HG02884 (cell line): ENCODE measurements at regions not wholly inside any gene's neighbourhood (a gene's known extent, or its start where the extent isn't known, plus 50 kb on each side); places are given as distances from the start of the nearest gene placed in this dataset.
"Not testable (repeated sequence)": the region's sequence is repeated elsewhere in the genome, so short reads cannot be mapped to it uniquely, and the experiment has no call there.

Source experiments
- ATAC-seq: cut with Tn5 transposase; IDR thresholded peaks from one replicate; pipeline ENCODE4 v1.9.1; 2021; ENCODE audit warnings: mild to moderate bottlenecking, moderate library complexity; ENCODE audit not compliant: unreplicated experiment

DNA sequence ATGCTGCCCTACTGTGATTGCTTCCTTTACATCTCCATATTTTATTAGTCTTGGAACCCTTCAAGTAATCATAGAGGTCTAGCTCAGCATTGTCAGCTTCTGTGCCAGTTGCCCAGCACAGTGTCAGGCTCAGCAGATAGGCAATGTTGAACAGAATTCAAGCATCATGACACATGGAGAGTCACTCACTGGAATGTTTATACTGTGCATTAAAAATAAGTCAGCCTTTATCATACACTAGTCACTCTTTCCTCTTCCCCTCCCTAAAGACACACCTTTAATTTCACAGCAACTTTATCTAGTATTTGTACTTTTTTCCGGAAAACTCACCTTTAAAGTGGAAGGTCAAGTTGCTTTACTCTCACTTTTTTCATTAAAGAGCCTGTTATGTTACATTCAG, 253.8 kb upstream of the CDH11 start:
- no peak for ATAC-seq

DNA sequence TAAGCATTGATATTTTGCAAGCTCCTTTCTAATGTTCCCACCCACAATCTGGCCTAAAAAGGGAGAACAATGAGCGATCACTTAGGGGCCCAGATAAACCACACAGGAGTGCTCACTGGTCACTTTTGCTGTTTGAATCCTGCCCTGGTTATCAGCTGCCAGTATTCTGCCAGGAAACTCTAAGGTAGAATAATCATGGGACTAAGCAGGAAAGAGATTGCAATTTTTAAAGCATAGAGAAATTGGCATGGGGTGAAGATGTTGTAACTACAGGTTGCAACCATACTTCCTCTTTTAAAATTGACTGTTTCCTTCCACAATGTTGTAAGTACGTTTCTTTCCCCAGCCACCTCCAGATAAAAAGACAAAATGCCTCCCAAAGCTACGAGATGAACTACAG, 251.2 kb upstream of the CDH11 start:
- no peak for ATAC-seq

DNA sequence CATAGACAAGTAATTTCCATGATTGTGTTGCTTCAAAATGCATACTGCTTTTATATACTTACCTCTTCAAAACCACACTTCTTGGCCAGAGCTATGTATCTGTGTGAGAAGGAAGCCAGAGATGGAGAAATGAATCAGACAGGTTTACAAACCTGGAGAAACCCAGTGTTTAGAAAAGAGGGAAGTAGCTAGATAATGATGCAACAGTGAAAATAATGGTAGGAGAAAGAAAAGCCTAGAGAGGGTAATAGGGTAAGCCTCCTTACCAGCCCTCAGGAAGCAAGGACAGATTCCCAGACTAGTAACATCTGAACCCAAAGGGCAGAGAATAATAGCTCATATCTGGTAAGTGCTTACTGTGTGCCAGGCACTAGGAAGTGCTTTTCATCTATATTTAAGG, 250.3 kb upstream of the CDH11 start:
- ATAC-seq = no peak

DNA sequence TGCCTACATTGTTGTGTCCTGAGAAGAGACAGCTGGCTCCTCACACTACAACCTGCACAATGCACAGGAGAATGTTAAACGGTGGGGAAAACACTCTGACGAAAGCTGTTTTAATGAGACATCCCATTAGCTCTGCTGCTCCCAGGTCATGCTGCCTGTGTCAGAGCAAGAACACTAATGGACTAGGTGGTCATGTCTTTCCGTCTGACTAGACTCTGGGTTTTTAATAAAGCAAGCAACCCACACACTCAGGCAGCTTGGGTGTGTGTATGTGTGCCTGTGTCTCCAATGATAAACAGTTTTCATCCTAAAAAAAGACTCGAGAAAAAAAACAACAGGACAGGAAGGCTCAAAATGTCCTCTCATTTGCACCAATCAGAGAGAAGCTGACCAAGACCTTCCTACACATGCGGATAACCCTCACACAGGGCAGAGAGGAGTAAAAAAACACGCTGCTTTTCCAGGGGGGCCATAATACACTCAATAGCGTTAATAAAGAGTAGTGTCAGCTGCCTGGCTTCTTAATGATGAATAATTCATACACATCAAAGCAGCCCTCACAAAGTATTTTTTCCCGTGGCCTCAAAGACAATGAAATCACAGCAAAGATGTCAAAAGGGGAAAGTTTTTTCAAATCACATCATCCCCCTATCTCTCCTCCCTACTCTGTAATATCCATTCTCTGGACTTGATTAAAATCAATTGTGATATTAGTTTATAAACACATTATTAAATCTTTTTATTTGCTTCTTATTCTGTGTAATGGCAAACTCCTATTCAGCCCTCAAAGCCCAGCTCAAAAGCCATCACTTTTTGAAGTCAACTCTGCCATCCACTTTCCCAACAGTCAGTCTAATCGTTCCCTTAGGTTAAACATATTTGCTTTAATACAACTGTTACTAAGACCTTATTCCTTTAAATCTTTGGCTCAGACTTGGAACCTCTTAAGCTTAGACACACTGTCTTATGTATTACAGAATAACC, 244.2 kb upstream of the CDH11 start:
- ATAC-seq = no peak

- ATAC-seq = not testable (repeated sequence)
Observed at GRCh38 chr16:65356721-65357120, 234.9 kb upstream of the CDH11 start.

DNA sequence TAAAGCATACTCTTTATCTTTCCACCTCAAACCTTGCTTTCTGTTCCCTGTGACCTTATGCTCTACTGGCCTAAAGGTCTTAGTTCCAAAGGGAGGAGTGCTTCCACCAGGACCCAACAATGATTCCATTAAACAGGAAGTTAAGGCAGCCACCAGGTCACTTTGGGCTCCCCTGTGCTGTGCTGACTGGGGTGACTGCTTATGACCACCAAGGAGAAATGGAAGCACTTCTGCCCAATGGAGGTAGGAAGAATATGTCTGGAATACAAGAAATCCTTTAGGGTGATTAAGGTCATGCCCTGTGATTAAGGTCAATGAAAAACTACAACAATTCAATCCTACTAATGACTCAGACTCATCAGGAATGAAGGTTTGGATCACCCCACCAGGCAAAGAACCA, 233.8 kb upstream of the CDH11 start:
- ATAC-seq = no peak

DNA sequence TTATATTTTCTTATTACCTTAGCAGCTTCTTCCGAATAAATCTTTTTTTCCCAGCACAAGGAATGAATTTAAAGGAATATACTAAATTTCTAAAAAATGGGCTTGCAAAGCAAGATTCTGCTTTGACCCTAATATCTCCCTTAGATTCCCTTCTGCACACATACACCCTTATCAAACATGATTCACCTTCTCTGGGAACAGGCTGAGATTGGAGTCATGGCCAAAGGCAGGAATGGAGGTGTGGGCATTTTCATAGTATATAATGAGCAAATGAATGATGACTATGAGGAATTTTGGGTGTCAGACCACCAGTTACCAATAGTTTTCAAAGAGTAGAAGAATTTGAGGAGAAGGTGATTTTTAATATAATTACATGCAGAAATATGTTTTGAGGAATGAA, 231.3 kb upstream of the CDH11 start:
- no peak for ATAC-seq

DNA sequence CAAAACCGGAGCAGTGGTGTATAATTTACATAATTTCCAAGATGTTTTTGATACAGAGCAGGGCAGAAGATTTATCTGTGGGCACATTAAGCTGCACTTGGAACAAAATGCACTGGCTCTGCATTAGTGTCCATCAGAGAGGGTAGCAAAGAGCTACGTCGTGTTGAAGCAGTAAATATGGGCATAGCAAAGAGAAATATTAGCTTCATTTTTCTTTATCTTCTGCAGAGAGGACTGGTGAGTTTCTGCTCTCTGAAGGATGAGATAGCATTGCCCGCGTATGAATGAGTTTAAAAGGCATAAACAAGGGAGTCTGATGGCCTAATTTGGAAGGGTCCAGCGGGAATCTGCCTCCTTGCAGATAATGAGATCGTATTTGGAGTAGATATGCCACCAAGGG, 227.8 kb upstream of the CDH11 start:
- no peak for ATAC-seq

GRCh38 chr16:65343556-65343955, 221.7 kb upstream of the CDH11 start:
- ATAC-seq = no peak

DNA sequence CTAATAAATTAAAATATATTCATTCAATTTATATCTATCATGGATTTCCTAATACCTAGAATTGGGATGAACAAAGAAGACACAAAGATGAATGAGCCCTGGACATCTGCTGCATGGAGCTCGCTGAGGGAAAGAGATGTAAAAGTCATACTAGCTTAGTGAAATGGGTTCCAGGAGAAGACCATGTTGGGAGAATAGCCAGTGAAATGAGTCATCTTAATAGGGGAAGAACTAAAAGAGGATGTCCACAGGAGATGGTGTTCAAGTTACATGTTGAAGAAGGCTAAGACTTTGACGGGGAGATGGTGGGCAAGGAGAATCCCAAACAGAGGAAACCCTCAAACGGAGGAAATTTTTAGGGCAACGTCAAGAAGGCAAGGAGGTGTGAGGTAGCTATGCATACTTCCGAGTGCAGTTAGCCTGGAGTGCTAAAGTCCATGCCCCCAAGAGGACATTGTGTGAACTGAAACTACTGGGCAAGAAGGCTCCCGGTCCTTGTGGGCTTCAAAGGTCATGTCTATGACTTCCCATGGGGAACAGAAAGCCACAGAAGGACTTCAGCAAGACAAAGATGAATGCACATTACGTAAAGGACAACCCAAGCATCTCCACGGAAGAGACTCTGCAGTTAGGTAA, 220.5 kb upstream of the CDH11 start:
- no peak for ATAC-seq

GRCh38 chr16:65339062-65339461, 217.2 kb upstream of the CDH11 start:
- ATAC-seq = no peak

- no peak for ATAC-seq
Observed at GRCh38 chr16:65336160-65336559, 214.3 kb upstream of the CDH11 start.

- ATAC-seq = no peak
Observed at GRCh38 chr16:65334081-65334480, 212.2 kb upstream of the CDH11 start.

DNA sequence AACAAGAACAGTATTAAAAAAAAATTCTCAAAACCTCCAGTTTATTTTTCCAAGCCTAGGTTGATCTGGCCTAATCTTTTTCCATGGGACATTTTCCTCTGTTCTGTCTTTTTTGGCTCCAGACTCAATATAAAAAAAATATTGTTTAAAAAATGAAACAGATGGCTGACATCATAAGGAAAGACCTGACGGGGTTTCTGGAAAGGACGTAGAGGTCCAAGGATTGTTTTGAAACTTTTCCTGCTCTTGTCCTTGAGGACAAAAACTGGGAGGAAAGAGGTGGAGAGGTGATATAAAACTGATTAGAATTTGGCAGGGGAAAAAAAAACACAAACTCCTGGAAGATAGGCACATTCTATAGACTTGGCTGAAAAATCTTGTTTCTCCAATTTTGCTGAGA, 211.4 kb upstream of the CDH11 start:
- ATAC-seq = no peak

GRCh38 chr16:65327346-65327745, 205.5 kb upstream of the CDH11 start:
- no peak for ATAC-seq

GRCh38 chr16:65323655-65324237, 201.9 kb upstream of the CDH11 start:
- no peak for ATAC-seq

DNA sequence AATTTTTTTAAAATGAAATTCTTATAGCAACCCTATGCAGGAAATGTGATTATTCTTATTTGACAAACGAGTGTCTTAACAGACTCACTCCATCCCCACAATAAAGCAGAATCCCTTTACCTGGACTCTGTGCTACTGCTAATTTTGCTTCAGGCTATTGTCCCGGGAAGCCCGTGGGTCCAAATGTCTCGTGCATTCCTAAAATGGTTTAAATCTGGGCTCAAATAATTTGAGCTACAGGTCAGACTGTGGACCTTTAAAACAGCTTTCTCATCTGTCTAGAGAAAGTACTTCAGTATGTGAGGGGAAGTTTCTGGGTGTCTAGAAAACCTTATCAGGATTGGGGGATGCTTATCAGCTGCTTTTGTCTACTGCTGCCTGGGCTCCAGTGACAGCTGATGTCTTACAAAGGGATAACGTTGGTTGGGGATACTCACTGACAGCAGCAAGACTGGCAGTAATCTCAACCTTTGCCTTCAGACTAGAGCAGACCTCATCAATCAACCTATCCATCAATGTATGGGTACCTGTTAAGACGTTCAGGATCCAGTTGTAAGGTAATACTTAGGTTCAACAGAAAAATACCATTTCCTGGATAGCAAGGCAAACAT, 197.9 kb upstream of the CDH11 start:
- no peak for ATAC-seq

DNA sequence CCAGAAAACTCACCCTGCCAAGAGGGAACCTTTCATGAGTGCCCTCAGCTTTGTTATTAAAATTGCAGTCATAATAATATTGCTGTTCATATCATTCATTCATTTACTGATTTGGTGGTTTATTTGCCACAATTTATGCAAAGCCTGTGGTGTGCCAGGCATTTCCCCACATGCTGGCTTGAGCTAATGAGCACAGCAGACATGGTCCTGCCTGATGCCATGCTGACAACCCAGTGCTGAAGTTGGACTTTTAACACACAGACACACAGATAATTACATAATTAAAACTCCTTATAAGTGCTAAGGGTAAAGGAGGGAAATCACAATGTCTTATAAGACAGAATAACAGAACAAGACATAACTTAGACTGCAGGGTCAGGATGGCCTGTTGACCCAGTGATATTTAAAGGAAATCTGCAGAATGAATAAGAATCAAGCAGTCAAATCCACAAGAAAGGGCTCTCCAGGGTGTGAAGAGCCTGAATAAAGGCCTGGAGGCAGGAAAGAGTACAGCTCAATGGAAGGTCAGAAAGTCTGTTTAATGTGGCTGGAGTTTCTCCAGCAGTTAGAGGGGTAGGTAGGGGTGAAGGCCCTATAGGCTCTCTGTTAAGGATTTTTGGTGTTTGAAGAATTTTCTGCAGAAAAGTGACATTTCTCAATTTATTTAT, 196.9 kb upstream of the CDH11 start:
- no peak for ATAC-seq

DNA sequence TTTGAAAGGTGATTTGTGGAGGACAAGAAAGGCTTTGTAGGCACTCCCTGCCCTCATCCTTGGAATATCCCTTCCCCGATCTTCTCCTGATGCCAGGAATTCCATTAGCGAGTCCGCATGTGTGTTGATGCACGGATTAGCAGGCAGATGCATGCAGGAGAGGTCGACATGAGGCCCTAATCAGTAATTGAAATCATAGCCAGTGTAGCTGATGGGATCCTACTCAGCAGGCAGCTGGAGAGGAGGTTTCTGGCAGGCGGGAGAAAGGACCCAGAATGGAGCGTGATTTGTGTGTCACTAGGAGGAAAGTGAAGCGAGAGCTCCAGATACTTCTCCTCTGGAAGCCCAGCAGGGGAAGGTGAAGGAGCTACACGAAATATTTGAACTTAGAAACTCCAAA, 196.3 kb upstream of the CDH11 start:
- no peak for ATAC-seq

DNA sequence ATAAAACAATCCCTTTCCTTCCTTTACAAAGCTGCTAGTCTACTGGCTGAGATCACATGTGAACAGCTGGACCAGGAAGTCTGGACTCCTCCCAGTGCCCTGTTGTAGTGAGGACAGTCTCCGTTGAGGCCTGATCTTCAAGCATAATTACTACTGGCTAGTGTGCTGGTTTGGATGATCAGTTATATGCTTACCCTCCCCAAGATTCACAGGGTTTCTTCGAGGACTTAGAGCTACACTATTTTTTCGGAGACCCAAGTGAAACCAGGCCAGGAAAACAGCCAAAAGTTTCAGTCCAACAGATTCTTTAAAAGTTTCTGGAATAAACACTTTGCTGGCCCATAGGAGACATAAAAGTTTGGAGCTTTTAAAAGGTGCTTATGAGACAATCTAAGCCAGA, 194.9 kb upstream of the CDH11 start:
- ATAC-seq = no peak
